Kidney (tissue), 13 donors: ENCODE measurements at regions not wholly inside any gene's neighbourhood (a gene's known extent, or its start where the extent isn't known, plus 50 kb on each side); places are given as distances from the start of the nearest gene placed in this dataset.

Source experiments
- DNase-seq, 5 donors: peaks; one replicate each; pipeline ENCODE4 v3.0.0-alpha.2; 2013 to 2020
- FAIRE-seq: peaks from 2 replicates; lab custom pipeline; 2012; peaks lifted over from hg19 to GRCh38; lab: Jason Lieb, UNC
- H3K27ac ChIP-seq, 2 donors: one replicate each; pipeline ENCODE4 v1.7.0; 2013; ENCODE audit warnings: low read depth in 2 of 2, low read length in 2 of 2, inconsistent platforms in 1 of 2
- H3K27me3 ChIP-seq: one replicate; pipeline ENCODE4 v1.7.1; 2013; ENCODE audit warnings: low read length, inconsistent platforms; ENCODE audit not compliant: control insufficient read depth, insufficient read depth
- H3K36me3 ChIP-seq, 3 donors: one replicate each; pipeline versions ENCODE4 v1.7.0 to v1.7.1; 2013; ENCODE audit warnings: low read length in 3 of 3, control low read depth in 1 of 3, inconsistent platforms in 1 of 3; ENCODE audit not compliant: insufficient read depth in 3 of 3, control insufficient read depth in 2 of 3
- H3K4me1 ChIP-seq, 3 donors: one replicate each; pipeline versions ENCODE4 v1.7.0 to v1.7.1; 2013; ENCODE audit warnings: low read length in 3 of 3, inconsistent platforms in 1 of 3, low read depth in 1 of 3; ENCODE audit not compliant: control insufficient read depth in 2 of 3, insufficient read depth in 2 of 3
- H3K4me3 ChIP-seq, 3 donors: one replicate each; pipeline versions ENCODE4 v1.7.0 to v1.8.1; 2013; ENCODE audit warnings: low read length in 3 of 3, control low read depth in 1 of 3, inconsistent platforms in 1 of 3
- H3K9ac ChIP-seq, 3 donors: one replicate each; pipeline versions ENCODE4 v1.7.0 to v1.7.1; 2013; ENCODE audit warnings: low read length in 3 of 3, control low read depth in 1 of 3, inconsistent platforms in 1 of 3
- H3K9me3 ChIP-seq, 3 donors: one replicate each; pipeline versions ENCODE4 v1.7.0 to v1.7.1; 2013; ENCODE audit warnings: low read length in 3 of 3, control low read depth in 1 of 3, inconsistent platforms in 1 of 3; ENCODE audit not compliant: control insufficient read depth in 2 of 3, insufficient read depth in 1 of 3
- CTCF ChIP-seq: IDR thresholded peaks from 3 replicates; pipeline ENCODE4 v1.5.1; 2012; ENCODE audit warnings: mild to moderate bottlenecking, moderate library complexity, borderline replicate concordance; ENCODE audit not compliant: insufficient read depth; ENCODE audit errors: extremely low read depth
- intact Hi-C: fragments of 100-400 bp; cut with DNase I; formaldehyde crosslinking; loops from one replicate; pipeline ENCODE4 v1.11.1; 2022
- donor health status: control.
- donor health status: control.
- donor health status: control.
- donor health status: control.
- donor health status: control.
- donor health status: DM: yes; HTN: yes; CAD: no.
- donor health status: Normal renal cell carcinoma (clear cell type).

DNA sequence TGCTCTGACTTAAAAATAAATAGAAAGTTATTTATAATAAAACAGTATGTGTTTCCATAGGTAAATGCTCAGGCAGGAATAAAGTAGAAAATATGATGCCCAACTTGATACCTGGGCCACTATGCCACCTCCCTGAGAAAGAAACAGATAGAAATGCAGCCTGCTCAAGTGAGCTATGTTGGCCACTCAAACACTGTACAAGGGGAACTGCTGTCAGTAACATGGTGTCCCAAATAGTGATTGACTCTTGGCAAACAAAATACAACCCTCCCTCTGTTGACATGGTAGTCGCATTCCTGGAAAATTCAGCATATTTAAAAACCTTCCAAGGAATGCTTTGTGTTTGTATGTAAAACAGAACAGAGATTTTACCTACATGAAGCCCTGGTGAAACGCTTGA lies 66.9 kb upstream of the KCNE2 start:
- intact Hi-C loops = no loop called here
- no peak for TF ChIP-seq CTCF
- Histone ChIP-seq H3K36me3 (no peaks in the 10 kb centered on the region), H3K4me3 (no peak overlapping the region), H3K27me3 (no peaks in the 10 kb centered on the region), H3K27ac (no peak overlapping the region), H3K9me3 (no peaks in the 10 kb centered on the region), H3K9ac (no peak overlapping the region), H3K4me1 (no peaks in the 10 kb centered on the region)
- DNase-seq = no peak
- no peak for FAIRE-seq

DNA sequence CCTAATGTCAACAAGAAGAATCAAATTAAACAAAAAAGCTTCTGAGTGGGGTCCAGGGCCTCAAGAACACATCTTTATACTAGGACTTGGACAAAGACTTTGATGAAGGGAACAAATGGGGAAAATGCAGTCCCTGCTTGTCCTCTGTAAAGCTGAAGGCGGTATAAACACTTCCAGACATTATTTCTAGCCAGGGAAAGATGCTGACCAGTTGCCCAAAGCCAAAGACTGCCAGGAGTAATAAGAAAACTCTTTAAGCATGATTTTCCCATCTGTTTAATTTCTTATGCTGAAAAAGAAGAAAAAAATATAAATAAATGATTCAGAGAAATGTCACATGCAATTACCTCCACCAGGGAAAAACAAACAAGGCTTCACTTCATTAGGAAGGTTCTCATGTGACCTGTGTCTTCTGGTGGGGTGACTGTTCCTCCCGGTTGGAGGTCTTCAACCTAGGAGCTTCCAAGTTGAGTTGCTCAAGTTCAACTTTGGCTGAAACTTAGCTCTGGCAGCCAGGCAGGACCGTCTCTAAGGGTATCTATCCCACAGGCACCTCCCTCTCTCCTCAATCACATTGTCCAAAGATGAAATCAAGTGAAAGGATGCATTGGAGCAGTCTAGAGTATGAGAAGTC lies 65.2 kb upstream of the KCNE2 start:
- no peaks in the 10 kb centered on the region for H3K4me1 ChIP-seq
- no peak overlapping the region for H3K4me3 ChIP-seq
- no peaks in the 10 kb centered on the region for H3K36me3 ChIP-seq
- H3K9ac ChIP-seq = no peak overlapping the region
- intact Hi-C loops = no loop called here
- H3K9me3 ChIP-seq = no peaks in the 10 kb centered on the region
- no peak overlapping the region for H3K27ac ChIP-seq
- FAIRE-seq (no peak), DNase-seq (no peak)
- no peaks in the 10 kb centered on the region for H3K27me3 ChIP-seq
- TF ChIP-seq CTCF = no peak

DNA sequence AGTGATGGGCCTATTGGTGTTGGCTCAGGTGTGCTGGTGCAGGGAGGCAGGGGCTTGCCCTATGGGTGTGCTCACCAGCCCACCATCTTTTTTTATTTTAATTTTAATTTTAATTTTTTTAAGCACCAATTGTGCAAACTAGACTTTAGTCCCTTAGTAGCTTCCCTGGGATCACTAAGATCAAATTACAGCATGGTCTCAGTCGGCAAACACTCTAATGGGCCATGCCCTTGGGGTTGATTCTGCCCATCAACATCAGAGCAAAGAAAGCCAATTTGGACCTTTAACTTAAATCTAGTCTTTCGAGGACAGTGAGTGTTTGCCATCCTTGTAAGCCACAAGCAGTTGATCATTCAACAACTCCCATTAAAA lies 64.7 kb upstream of the KCNE2 start:
- Histone ChIP-seq H3K27ac (no peak overlapping the region), H3K36me3 (no peaks in the 10 kb centered on the region), H3K9me3 (no peaks in the 10 kb centered on the region), H3K4me1 (no peaks in the 10 kb centered on the region), H3K9ac (no peak overlapping the region), H3K27me3 (no peaks in the 10 kb centered on the region), H3K4me3 (no peak overlapping the region)
- TF ChIP-seq CTCF = no peak
- intact Hi-C loops = no loop called here
- FAIRE-seq (no peak), DNase-seq (no peak)

- intact Hi-C loops = no loop called here
- FAIRE-seq (no peak), DNase-seq (no peak)
- H3K36me3 ChIP-seq = no peaks in the 10 kb centered on the region
- TF ChIP-seq CTCF = no peak
- no peaks in the 10 kb centered on the region for H3K27me3 ChIP-seq
- H3K27ac ChIP-seq = no peak overlapping the region
- H3K4me3 ChIP-seq = no peak overlapping the region
- H3K9me3 ChIP-seq = no peaks in the 10 kb centered on the region
- H3K4me1 ChIP-seq = no peaks in the 10 kb centered on the region
- H3K9ac ChIP-seq = no peak overlapping the region
Measured at GRCh38 chr21:34302521-34302920, 61.3 kb upstream of the KCNE2 start.
